ENCODE measurements at regions not wholly inside any gene's neighbourhood (a gene's known extent, or its start where the extent isn't known, plus 50 kb on each side); places are given as distances from the start of the nearest gene placed in this dataset.

- TF ChIP-seq, protein P1, sequence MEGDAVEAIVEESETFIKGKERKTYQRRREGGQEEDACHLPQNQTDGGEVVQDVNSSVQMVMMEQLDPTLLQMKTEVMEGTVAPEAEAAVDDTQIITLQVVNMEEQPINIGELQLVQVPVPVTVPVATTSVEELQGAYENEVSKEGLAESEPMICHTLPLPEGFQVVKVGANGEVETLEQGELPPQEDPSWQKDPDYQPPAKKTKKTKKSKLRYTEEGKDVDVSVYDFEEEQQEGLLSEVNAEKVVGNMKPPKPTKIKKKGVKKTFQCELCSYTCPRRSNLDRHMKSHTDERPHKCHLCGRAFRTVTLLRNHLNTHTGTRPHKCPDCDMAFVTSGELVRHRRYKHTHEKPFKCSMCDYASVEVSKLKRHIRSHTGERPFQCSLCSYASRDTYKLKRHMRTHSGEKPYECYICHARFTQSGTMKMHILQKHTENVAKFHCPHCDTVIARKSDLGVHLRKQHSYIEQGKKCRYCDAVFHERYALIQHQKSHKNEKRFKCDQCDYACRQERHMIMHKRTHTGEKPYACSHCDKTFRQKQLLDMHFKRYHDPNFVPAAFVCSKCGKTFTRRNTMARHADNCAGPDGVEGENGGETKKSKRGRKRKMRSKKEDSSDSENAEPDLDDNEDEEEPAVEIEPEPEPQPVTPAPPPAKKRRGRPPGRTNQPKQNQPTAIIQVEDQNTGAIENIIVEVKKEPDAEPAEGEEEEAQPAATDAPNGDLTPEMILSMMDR (IDR thresholded peaks at IDR 0.05): no peak
- TF ChIP-seq EP300 (IDR thresholded peaks at IDR 0.05) (no peak), POLR2AphosphoS5 (IDR thresholded peaks at IDR 0.05) (no peak), POLR2A (IDR thresholded peaks at IDR 0.05; ENCODE audit: low read depth) (no peak)
These were observed 169.9 kb downstream of the EN1 start for GRCh38 chr2:118677546-118677945.

Measured in esophagus muscularis mucosa (tissue), 4 donors.